ENCODE measurements at regions not wholly inside any gene's neighbourhood (a gene's known extent, or its start where the extent isn't known, plus 50 kb on each side); places are given as distances from the start of the nearest gene placed in this dataset.
"Not testable (repeated sequence)": the region's sequence is repeated elsewhere in the genome, so short reads cannot be mapped to it uniquely, and the experiment has no call there.

- no peaks in the 10 kb centered on the region for H3K9me3 ChIP-seq (ENCODE audit: low read length)
- peaks cover 39% of the 10 kb centered on the region for H3K79me2 ChIP-seq (ENCODE audit: insufficient read depth, low read length)
- no peaks in the 10 kb centered on the region for H3K27me3 ChIP-seq (ENCODE audit: control insufficient read depth in 1 of 2, insufficient read depth in 2 of 2, low read length in 2 of 2)
- no peak overlapping the region for H3K4me3 ChIP-seq (replicated peaks in 1 of 3; ENCODE audit: insufficient read depth in 1 of 3, low read depth in 2 of 3, low read length in 3 of 3)
- no peak overlapping the region for H3K27ac ChIP-seq (ENCODE audit: extremely low read length, insufficient read depth, low read length)
- 100% methylated on average over 1 of the region's 8 CpGs for WGBS (ENCODE audit: low lambda C conversion rate)
- no peak overlapping the region for H3K9ac ChIP-seq (ENCODE audit: insufficient read depth, low read depth, low read length)
- H2AFZ ChIP-seq (ENCODE audit: low read length), result no peak overlapping the region
- FAIRE-seq (no peak), ATAC-seq (no peak), DNase-seq (ENCODE audit: low spot score) (no peak)
- no peaks in the 10 kb centered on the region; the same call in 1 of the 2 replicates for H4K20me1 ChIP-seq (ENCODE audit: insufficient read depth, low read length)
- CTCF ChIA-PET (ENCODE audit: low intra/inter-chr PET ratio, low total read pairs), result no interaction called here
- POLR2A ChIA-PET, result no interaction called here
- no peaks in the 10 kb centered on the region for H3K36me3 ChIP-seq (replicated peaks in 1 of 2; ENCODE audit: control insufficient read depth in 1 of 2, insufficient read depth in 2 of 2, low read length in 2 of 2)
- TF ChIP-seq ZNF83 (CRISPR knock-in tag; IDR thresholded peaks at IDR 0.05; ENCODE audit: borderline replicate concordance) (no peak), NPAS2 (CRISPR knock-in tag; IDR thresholded peaks at IDR 0.05; ENCODE audit: borderline replicate concordance) (no peak), FOSL2 (CRISPR knock-in tag; IDR thresholded peaks at IDR 0.05) (no peak), ZNF550 (CRISPR knock-in tag; IDR thresholded peaks at IDR 0.05; ENCODE audit: borderline replicate concordance) (no peak), IRX3 (CRISPR knock-in tag; IDR thresholded peaks at IDR 0.05; ENCODE audit: borderline replicate concordance, low read depth) (no peak)
- intact Hi-C loops (cut with micrococcal nuclease; ENCODE audit: unreplicated experiment) (no loop called here), in situ Hi-C loops (cut with HindIII; ENCODE audit: extremely low pct_ligation_motif_present, low pct_unique_long_range_greater_than_20kb) (no loop called here)
- BruUV-seq (replicated peaks), result no TSS peak
- H3K4me2 ChIP-seq (ENCODE audit: low read depth, low read length), result no peak overlapping the region
- H3K4me1 ChIP-seq (ENCODE audit: insufficient read depth, low read length), result 0 out of 2 replicates have a peak, but pooled peaks cover 6% of the 10 kb centered on the region
Measured at GRCh38 chrX:73962948-73963347, 110.4 kb upstream of the XIST start.

GRCh38 chrX:73961867-73962266, 109.4 kb upstream of the XIST start:
- H3K9me3 ChIP-seq (ENCODE audit: low read length); ATAC-seq; in situ Hi-C loops (cut with HindIII; ENCODE audit: extremely low pct_ligation_motif_present, low pct_unique_long_range_greater_than_20kb); POLR2A ChIA-PET; H3K9ac ChIP-seq (ENCODE audit: insufficient read depth, low read depth, low read length); H3K4me3 ChIP-seq (replicated peaks in 1 of 3; ENCODE audit: insufficient read depth in 1 of 3, low read depth in 2 of 3, low read length in 3 of 3); CTCF ChIA-PET (ENCODE audit: low intra/inter-chr PET ratio, low total read pairs); intact Hi-C loops (cut with micrococcal nuclease; ENCODE audit: unreplicated experiment); H2AFZ ChIP-seq (ENCODE audit: low read length); BruUV-seq (replicated peaks); H3K27ac ChIP-seq (ENCODE audit: extremely low read length, insufficient read depth, low read length); H3K27me3 ChIP-seq (ENCODE audit: control insufficient read depth in 1 of 2, insufficient read depth in 2 of 2, low read length in 2 of 2); DNase-seq (ENCODE audit: low spot score); H3K4me1 ChIP-seq (ENCODE audit: insufficient read depth, low read length); FAIRE-seq; H3K36me3 ChIP-seq (replicated peaks in 1 of 2; ENCODE audit: control insufficient read depth in 1 of 2, insufficient read depth in 2 of 2, low read length in 2 of 2); H3K4me2 ChIP-seq (ENCODE audit: low read depth, low read length); H4K20me1 ChIP-seq (ENCODE audit: insufficient read depth, low read length): not testable (repeated sequence)
- peaks cover 42% of the 10 kb centered on the region for H3K79me2 ChIP-seq (ENCODE audit: insufficient read depth, low read length)
- WGBS (ENCODE audit: low lambda C conversion rate), result 97% methylated on average over 6 of the region's 6 CpGs
